Calu3 (cell line): ENCODE measurements at regions not wholly inside any gene's neighbourhood (a gene's known extent, or its start where the extent isn't known, plus 50 kb on each side); places are given as distances from the start of the nearest gene placed in this dataset.

ENCODE experiments used
- BruUV-seq: library from RNA; stranded (reverse); fragments of 400-500 nt; replicated peaks from 2 replicates; lab custom pipeline; 2021; lab: Mats Ljungman, UMichigan
- CTCF ChIA-PET: fragments of 300-600 bp; sonication (Branson Sonifier 250); formaldehyde crosslinking; loops from one replicate; lab custom pipeline; 2022; ENCODE audit warnings: antibody characterized with exemption; lab: Charles Lee
- DNase-seq: peaks from one replicate; pipeline ENCODE4 v3.0.0; 2022
- H3K27ac Mint-ChIP-seq: one replicate; pipeline ENCODE4 v1.8.0; 2022; ENCODE audit warnings: mixed read lengths; ENCODE audit not compliant: unreplicated experiment
- H3K27me3 Mint-ChIP-seq: one replicate; pipeline ENCODE4 v1.8.0; 2022; ENCODE audit warnings: mixed read lengths; ENCODE audit not compliant: unreplicated experiment
- H3K36me3 Mint-ChIP-seq: one replicate; pipeline ENCODE4 v1.8.0; 2022; ENCODE audit warnings: mild to moderate bottlenecking, moderate library complexity, mixed read lengths; ENCODE audit not compliant: insufficient read depth, unreplicated experiment
- H3K4me1 Mint-ChIP-seq: one replicate; pipeline ENCODE4 v1.8.0; 2022; ENCODE audit warnings: mild to moderate bottlenecking, low read depth, mixed read lengths; ENCODE audit not compliant: unreplicated experiment
- H3K4me3 Mint-ChIP-seq: one replicate; pipeline ENCODE4 v1.8.0; 2022; ENCODE audit warnings: mild to moderate bottlenecking, low read depth, moderate library complexity, mixed read lengths; ENCODE audit not compliant: unreplicated experiment
- H3K9me3 Mint-ChIP-seq: one replicate; pipeline ENCODE4 v1.8.0; 2022; ENCODE audit warnings: low read depth, mixed read lengths; ENCODE audit not compliant: unreplicated experiment
- CTCF ChIP-seq: fragments of 200-600 bp; IDR thresholded peaks from one replicate; pipeline ENCODE4 v1.8.0; 2022; ENCODE audit warnings: antibody characterized with exemption; ENCODE audit not compliant: unreplicated experiment
- intact Hi-C: fragments of 100-400 bp; cut with micrococcal nuclease; formaldehyde crosslinking; loops from one replicate; pipeline ENCODE4 v1.10.0; 2022; ENCODE audit not compliant: unreplicated experiment

- DNase-seq, result no peak
- CTCF ChIA-PET, result no interaction called here
- Mint-ChIP-seq H3K9me3 (no peaks in the 10 kb centered on the region), H3K36me3 (no peaks in the 10 kb centered on the region), H3K4me3 (no peak overlapping the region), H3K4me1 (no peaks in the 10 kb centered on the region), H3K27me3 (no peaks in the 10 kb centered on the region), H3K27ac (no peak overlapping the region)
- no TSS peak for BruUV-seq
- intact Hi-C loops, result no loop called here
- TF ChIP-seq CTCF, result no peak
Observed at GRCh38 chr5:39759701-39760100, 334.9 kb upstream of the DAB2 start.

- no TSS peak for BruUV-seq
- H3K9me3 Mint-ChIP-seq, result peaks cover 4% of the 10 kb centered on the region
- H3K27me3 Mint-ChIP-seq, result no peaks in the 10 kb centered on the region
- no peaks in the 10 kb centered on the region for H3K36me3 Mint-ChIP-seq
- no peak for TF ChIP-seq CTCF
- intact Hi-C loops, result no loop called here
- no peak overlapping the region for H3K27ac Mint-ChIP-seq
- no peak for DNase-seq
- no peak overlapping the region for H3K4me3 Mint-ChIP-seq
- no peaks in the 10 kb centered on the region for H3K4me1 Mint-ChIP-seq
- CTCF ChIA-PET, result no interaction called here
Observed at GRCh38 chr5:39758426-39758825, 333.6 kb upstream of the DAB2 start.

GRCh38 chr5:39757131-39757530 lies 332.4 kb upstream of the DAB2 start:
- no peak for DNase-seq
- Mint-ChIP-seq H3K9me3 (peaks cover 4% of the 10 kb centered on the region), H3K4me1 (no peaks in the 10 kb centered on the region), H3K4me3 (no peak overlapping the region), H3K27me3 (no peaks in the 10 kb centered on the region), H3K27ac (no peak overlapping the region), H3K36me3 (no peaks in the 10 kb centered on the region)
- no peak for TF ChIP-seq CTCF
- CTCF ChIA-PET, result no interaction called here
- BruUV-seq, result no TSS peak
- intact Hi-C loops, result no loop called here

- CTCF ChIA-PET, result no interaction called here
- H3K27me3 Mint-ChIP-seq, result no peaks in the 10 kb centered on the region
- no TSS peak for BruUV-seq
- intact Hi-C loops, result no loop called here
- H3K4me1 Mint-ChIP-seq, result no peaks in the 10 kb centered on the region
- H3K36me3 Mint-ChIP-seq, result no peaks in the 10 kb centered on the region
- DNase-seq, result peak; percentile 11
- H3K9me3 Mint-ChIP-seq, result peaks cover 4% of the 10 kb centered on the region
- no peak overlapping the region for H3K27ac Mint-ChIP-seq
- TF ChIP-seq CTCF, result no peak
- H3K4me3 Mint-ChIP-seq, result no peak overlapping the region
Observed at GRCh38 chr5:39755986-39756385, 331.2 kb upstream of the DAB2 start.
